ENCODE measurements at regions not wholly inside any gene's neighbourhood (a gene's known extent, or its start where the extent isn't known, plus 50 kb on each side); places are given as distances from the start of the nearest gene placed in this dataset.

GRCh38 chr2:176664478-176664877, 395.2 kb downstream of the MTX2 start:
- in situ Hi-C loops (cut with MboI; ENCODE audit: low sequenced_read_pairs) = loop anchor here (25.0 kb wide), 1 partner anchor 527 kb away; the partner anchor contains the start of gene HOXD8

GRCh38 chr2:176665086-176665485, 395.8 kb downstream of the MTX2 start:
- in situ Hi-C loops (cut with MboI; ENCODE audit: low sequenced_read_pairs) = loop anchor here (25.0 kb wide), 1 partner anchor 528 kb away; the partner anchor contains the start of gene HOXD8

- in situ Hi-C loops (cut with MboI; ENCODE audit: low sequenced_read_pairs) = loop anchor here (25.0 kb wide), 1 partner anchor 532 kb away; the partner anchor contains the start of gene HOXD8
These were observed 399.7 kb downstream of the MTX2 start for GRCh38 chr2:176668912-176669311.

DNA sequence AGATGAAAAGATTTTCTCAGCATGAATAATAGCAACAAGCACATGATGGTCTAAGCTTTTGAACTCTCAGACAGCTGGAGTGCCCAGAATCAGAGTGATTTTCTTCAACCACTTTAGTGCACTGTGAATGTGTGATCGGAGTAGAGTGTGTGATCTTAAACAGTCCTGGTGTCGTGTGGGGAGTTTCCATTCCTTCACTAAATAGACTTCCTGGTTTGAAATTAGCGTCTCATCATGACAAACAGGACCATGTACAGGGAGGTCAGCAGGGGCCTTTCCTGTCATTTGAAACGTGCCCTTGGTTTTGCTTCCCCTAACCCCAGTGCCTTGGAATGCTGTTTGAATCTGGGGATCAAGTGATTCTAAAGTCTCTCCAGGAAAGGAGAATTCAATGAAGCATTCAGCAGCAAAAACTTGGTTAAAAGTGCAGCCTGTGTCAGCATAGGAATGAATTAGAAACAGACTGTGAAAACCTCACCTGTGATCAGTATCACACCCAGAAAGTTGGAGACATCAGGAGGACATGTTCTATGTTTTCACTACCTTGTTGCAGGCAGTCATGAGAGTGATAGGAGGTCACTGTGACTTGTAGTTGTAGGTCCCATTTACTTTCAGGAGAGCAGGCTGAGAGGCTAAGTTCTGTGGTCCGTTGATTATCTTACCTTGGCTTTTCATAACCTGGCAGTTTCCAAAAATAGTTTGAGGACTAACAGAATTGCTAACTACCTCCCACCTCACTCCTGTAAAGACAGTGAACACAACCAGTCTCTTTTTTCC, 400.3 kb downstream of the MTX2 start:
- in situ Hi-C loops (cut with MboI; ENCODE audit: low sequenced_read_pairs) = loop anchor here (25.0 kb wide), 1 partner anchor 532 kb away; the partner anchor contains the start of gene HOXD8

DNA sequence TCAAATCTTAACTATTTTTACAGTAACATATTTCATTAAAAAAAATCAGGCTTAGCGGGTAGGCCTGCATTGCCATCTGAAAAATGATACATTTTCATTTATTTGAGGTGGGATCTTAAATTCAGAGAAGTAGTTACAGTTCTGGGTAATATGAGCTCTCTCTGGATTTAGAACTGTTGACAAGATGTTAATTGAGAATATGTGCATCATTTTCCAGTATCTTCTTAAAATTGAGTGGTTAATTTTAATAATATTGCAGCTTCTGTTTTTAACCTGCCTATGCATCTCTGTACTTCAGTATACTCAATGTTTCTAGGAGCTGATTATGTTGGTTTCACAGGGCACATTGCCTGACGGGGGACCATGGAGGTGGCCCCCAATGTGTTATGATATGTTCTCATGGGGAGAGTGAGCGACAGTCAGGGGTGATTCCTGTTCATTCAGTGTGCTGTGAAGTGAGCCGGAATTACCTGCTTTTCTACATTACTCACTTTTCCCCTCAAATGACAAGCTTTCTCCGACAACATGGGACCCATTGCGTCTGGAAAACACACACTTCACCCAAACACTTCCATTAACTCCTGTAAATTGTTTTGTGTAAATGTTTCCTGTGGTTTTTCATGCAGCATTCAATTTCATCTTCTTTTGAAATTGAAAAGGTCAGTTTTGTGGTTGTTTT, 406.2 kb downstream of the MTX2 start:
- in situ Hi-C loops (cut with MboI; ENCODE audit: low sequenced_read_pairs) = no loop called here

DNA sequence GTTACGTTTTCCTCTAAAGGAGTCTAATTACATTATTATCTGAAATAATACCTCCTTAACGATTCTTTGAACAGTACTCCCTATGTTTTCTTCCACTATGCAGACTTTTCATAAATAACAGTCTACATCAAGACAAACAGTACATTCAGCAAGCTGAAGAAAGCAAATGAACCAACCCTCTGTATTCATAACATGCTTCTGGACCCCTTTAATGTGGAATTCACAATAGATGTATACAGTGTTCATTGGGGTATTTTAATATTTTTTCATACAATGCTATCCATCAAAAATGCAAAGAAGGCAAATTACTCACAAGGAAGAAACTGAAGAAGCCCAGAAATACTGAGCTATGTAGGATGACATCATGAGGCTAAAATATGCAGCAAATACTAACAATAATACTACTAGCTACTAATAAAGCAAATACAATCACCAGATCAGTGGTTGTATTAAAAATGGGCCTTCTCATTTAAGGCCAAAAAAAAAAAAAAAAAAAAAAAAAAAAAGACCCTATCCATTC, 408.6 kb downstream of the MTX2 start:
- in situ Hi-C loops (cut with MboI; ENCODE audit: low sequenced_read_pairs) = no loop called here

- in situ Hi-C loops (cut with MboI; ENCODE audit: low sequenced_read_pairs) = no loop called here
These were observed 409.3 kb downstream of the MTX2 start for GRCh38 chr2:176678571-176678970.

DNA sequence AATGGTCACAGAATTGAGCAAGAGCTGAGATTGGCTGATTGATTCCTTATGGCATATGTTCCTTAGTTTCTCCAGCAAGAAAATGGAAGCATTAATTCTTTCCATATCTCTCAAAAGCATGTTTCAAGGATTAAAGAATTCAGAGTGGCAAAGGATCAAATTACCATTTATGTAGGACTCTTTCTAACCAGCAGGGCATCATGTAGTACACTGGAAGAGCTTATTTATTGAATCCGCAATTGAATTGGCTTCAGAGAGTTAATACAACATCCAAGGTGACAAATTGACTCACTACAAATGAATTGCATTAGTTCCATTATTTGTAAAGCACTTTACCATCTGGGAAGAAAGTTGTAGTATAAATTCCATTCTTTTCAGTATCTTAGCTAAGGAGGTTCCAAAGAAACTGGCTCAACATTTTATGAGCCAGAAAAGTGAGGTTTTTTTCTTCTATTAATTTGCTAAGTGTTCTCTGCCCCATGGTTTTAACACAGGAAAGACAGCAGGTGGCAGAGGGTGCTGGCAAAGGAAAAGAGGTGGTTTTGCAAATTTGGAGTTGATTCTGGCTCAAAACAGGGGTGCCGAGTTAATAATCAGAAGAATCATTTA, 409.9 kb downstream of the MTX2 start:
- in situ Hi-C loops (cut with MboI; ENCODE audit: low sequenced_read_pairs) = no loop called here

DNA sequence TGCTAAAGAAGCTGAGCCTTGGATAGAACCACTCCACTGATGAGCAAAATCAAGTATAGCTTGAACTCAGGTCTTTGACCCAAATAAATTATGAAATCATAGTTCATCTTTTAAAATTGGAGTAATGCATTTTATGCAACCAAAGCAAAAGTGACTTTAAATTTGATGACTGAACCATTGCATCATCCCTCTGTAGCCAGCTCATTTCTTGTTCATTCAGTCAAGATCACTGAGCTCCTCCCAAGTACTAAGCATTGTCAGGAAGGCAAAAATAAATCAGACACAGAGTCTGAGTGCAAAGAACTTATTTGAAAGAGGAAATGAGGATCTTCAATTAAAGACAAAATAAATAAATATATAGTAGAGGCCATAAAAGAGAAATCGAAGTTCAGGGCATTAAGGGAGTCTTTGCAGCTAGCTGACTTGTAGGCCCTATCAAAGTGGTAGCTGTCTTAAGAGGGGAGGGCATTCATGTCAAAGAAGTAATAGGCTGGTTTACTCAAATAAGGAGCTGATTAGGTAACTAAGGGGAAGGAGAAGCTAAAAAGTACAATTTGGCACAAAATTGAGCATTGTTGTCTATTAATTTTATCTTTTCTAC, 411.8 kb downstream of the MTX2 start:
- in situ Hi-C loops (cut with MboI; ENCODE audit: low sequenced_read_pairs) = no loop called here

DNA sequence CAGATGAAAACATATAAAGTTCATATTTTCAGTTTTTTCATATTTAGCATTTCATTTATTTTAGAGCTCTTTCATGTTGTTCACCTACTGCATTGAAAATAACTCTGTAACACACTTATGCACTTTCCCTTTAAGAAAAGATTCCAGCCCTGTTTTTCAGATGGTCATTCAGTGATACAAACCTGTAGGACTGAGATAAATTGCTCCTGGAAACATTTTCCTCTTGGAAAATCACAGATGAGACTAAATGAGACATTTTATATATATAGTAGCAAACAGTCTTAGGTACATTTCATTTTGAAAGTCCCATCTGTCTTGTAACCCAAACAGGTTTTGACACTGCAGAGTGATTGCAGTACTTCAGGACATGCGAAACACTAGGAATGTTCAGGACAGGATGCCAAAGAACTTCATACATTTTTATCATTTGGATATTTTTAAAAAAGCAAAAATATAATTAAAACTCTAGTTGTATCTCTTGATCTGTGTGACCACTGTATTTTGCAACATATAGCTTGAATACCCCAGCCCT, 412.4 kb downstream of the MTX2 start:
- in situ Hi-C loops (cut with MboI; ENCODE audit: low sequenced_read_pairs) = no loop called here

DNA sequence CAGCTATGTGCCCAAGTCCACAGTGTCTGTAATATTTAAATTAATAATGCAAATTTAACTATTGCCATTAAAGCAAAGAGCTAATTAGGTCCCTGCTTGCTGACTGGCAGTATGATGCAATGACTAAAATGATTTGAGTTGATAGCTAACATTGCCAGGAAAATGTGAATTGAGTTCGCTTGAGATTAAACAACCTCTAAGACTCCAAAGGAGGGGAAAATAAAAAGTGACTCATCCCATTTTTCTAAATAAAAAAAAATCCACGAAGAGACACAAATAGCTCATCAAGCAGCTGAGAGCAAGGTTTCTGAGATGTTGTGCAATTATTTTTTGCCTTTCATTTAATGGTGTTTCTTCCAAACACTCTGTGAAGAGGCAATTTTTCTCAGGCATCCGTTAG, 413.0 kb downstream of the MTX2 start:
- in situ Hi-C loops (cut with MboI; ENCODE audit: low sequenced_read_pairs) = no loop called here

DNA sequence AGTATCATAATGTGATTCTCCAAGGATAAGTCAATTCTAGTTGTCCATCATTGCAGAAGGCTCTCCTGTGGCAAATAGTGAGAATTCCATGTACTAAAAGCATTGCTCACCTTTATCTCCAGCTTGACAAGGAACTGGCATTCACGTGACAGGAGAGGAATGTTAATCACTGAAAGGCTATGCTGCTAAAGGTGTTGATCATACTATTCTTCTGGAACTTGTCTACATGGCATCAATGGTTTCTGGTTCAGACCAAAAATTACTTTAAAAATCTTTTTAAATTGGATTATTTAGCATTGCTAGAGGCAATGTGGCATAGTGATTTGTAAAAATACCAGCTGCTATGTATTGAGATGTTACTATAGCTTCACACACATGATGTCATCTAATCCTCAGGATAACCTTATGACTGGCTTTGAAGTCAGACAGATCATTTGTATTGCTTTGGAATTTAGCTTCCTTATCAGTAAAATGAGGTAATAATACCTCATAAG, 414.4 kb downstream of the MTX2 start:
- in situ Hi-C loops (cut with MboI; ENCODE audit: low sequenced_read_pairs) = no loop called here

DNA sequence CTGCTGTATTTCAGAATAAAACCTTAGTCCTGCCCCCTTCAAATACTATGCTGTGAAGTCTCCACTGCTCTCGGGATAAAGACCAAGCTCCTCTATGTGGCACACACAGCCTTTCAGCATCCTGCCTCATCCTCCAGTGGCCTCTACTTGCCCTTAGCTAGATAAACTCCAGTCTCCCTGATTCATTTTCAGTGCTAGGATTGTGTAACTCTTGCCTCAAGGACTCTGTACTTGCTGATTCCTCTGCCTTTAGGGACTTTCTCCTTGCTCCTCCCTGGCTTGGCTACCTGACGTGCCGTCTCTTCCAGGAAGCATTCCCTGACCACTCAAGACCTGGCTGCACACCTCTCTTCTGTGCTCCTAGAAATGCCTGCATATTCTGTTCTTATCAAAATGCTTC, 416.7 kb downstream of the MTX2 start:
- in situ Hi-C loops (cut with MboI; ENCODE audit: low sequenced_read_pairs) = no loop called here

DNA sequence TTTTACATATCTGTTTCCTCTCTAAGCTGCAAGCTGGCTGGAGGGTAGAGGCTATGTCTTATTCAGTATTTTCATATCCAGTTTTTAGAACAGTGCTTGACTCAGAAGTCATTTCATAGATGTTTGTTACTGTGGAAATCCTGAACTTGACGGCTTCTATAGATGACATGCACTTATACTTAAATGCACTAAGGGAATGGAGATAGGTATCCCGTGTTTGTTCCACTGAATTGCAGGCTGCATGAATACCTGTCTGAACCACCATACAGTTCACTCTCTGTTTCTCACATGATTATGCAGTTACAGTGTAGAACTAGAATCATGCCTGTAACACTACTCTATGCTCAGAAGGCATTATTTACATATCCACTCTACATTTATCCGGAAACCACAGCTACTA, 417.1 kb downstream of the MTX2 start:
- in situ Hi-C loops (cut with MboI; ENCODE audit: low sequenced_read_pairs) = no loop called here

DNA sequence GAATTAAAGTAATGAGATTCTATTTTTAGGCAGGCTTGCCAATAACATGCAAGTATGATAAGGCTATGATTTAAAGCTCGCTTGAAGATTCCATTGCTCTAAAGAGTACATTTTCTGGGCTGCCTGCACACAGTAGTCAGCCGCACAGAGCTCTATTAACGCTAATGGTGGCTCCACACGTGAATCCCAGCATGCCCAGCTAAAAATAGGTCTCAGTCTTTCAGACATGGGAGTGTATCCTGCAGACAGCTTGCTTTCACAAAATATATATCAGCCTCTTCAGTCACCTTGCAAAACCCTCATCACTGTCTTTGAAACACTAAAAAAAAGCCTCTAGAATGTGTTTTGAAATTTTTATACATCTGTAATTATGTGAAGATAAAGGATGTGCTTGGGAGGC, 418.1 kb downstream of the MTX2 start:
- in situ Hi-C loops (cut with MboI; ENCODE audit: low sequenced_read_pairs) = no loop called here

DNA sequence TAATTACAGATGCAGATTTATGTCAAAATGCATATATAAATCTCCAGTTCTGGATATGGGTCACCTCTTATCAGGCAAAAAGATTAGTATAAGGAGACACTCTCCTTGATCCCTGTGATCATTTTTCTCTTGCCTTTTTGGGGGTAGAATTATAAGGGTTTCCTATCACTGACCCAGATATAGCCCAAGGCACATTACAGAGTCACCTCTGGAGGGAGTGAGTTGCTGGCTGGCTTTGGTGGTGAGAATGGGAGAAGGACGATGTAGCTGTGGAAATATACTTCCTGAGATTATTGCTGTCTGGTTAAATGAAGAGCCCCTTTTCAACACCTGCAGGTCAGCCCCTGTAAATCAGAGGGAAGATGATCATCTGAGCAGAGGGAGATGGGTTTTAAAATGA, 418.7 kb downstream of the MTX2 start:
- in situ Hi-C loops (cut with MboI; ENCODE audit: low sequenced_read_pairs) = no loop called here

GRCh38 chr2:176689711-176690110, 420.5 kb downstream of the MTX2 start:
- in situ Hi-C loops (cut with MboI; ENCODE audit: low sequenced_read_pairs) = no loop called here

GRCh38 chr2:176691471-176691870, 422.2 kb downstream of the MTX2 start:
- in situ Hi-C loops (cut with MboI; ENCODE audit: low sequenced_read_pairs) = no loop called here

DNA sequence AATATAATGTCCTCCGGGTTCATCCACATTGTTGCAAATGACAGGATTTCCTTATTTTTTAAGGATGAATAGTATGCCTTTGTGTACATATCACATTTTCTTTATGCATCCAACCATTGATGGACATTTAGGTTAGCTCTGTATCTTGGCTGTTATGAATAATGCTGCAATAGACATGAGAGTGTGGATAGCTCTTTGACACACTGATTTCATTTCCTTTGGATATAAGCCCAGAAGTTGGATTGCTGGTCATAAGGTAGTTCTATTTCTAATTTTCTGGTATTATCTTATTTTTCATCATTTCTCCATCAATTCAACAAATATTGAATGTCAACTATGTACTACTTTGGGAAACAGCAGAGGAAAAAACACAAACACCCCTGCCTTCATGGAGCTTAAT, 423.3 kb downstream of the MTX2 start:
- in situ Hi-C loops (cut with MboI; ENCODE audit: low sequenced_read_pairs) = no loop called here

DNA sequence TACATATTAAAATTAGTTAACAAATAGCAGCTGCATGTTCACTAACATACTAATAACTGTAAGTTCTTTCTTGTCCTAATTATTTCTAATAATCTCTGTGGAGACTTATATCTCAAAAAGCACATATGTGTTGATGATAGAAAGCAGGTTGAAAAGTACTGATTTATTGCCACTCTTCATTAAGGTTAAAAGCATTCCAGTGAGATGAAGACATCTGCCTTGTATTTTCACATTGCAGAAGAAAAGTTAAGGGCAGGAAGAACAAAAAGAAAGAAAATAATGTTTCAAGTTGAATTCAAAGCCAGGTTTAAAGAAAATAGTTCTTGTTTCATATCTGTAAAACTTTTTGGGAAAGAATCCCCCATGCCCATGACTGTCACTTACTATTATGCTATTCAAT, 429.9 kb downstream of the MTX2 start:
- in situ Hi-C loops (cut with MboI; ENCODE audit: low sequenced_read_pairs) = no loop called here

DNA sequence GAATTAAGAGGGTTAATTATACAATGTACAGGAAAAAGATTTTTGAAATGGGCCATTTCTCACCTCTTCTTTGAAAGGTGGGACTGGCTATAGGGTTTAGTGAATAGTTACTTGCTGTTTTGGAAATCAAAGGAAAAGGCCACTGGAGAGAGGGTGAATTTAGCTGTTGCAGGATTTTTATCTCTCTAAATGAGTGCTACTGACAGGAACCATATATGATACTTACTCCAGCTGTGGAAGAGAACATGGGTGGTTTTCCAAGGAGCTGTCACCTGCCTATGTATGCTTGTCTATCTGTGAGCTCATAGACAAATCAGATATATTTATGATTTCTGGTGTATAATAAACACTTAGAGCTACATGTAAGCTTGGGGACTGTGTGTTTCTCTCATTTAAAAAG, 430.4 kb downstream of the MTX2 start:
- in situ Hi-C loops (cut with MboI; ENCODE audit: low sequenced_read_pairs) = no loop called here
